Activated B cell treated with CpG ODN at 0.5 μM for 24 hours (primary cell): ENCODE measurements at regions not wholly inside any gene's neighbourhood (a gene's known extent, or its start where the extent isn't known, plus 50 kb on each side); places are given as distances from the start of the nearest gene placed in this dataset.

Source experiments
- ATAC-seq: fragments of 200-7000 bp; cut with Tn5 transposase; one replicate; pipeline ENCODE4 v1.10.0; 2021; ENCODE audit warnings: low read depth, mild to moderate bottlenecking, moderate library complexity
- CTCF ChIA-PET: fragments of 350-600 bp; sonication (Branson Sonifier 250); formaldehyde crosslinking; loops from one replicate; lab custom pipeline; 2021; ENCODE audit warnings: antibody characterized with exemption; lab: Charles Lee
- POLR2A ChIA-PET: fragments of 350-600 bp; sonication (Branson Sonifier 250); formaldehyde crosslinking; loops from one replicate; lab custom pipeline; 2021; ENCODE audit warnings: antibody characterized with exemption; lab: Charles Lee
- DNase-seq: peaks from one replicate; pipeline ENCODE4 v3.0.0; 2022
- H3K27ac Mint-ChIP-seq: one replicate; pipeline ENCODE4 v1.8.0; 2020; ENCODE audit warnings: mixed read lengths
- H3K27me3 Mint-ChIP-seq: one replicate; pipeline ENCODE4 v1.8.0; 2021; ENCODE audit warnings: mixed read lengths
- H3K36me3 Mint-ChIP-seq: one replicate; pipeline ENCODE4 v1.8.0; 2021; ENCODE audit warnings: low read depth, mixed read lengths
- H3K4me1 Mint-ChIP-seq: one replicate; pipeline ENCODE4 v1.8.0; 2021; ENCODE audit warnings: mixed read lengths
- H3K4me3 Mint-ChIP-seq: one replicate; pipeline ENCODE4 v1.8.0; 2020; ENCODE audit warnings: mild to moderate bottlenecking, mixed read lengths
- H3K9me3 Mint-ChIP-seq: one replicate; pipeline ENCODE4 v1.8.0; 2020; ENCODE audit warnings: mixed read lengths
- CTCF ChIP-seq: fragments of 200-600 bp; IDR thresholded peaks from one replicate; pipeline ENCODE4 v1.8.0; 2022; ENCODE audit warnings: antibody characterized with exemption, mild to moderate bottlenecking
- intact Hi-C: fragments of 100-400 bp; cut with micrococcal nuclease; formaldehyde crosslinking; loops from one replicate; pipeline ENCODE4 v1.15.1; 2024

DNA sequence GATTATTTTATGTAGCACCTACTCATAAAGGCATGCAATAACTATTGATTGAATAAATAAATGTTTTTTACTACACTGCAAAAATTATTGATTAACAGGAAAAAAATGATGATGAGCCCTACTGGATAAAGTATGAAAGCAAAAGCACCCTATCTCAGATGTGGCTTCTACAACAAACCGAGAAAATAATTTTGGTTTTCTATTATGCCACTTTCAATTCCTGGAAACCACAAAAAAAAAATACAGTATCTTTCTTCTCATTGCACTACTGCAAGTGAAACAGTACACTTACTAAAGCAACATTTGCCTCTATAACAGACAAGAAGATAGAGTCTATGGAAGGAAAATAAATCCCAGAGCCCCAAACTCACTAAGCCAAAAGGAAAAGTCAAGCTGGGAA lies 1882.4 kb downstream of the NCAM2 start:
- DNase-seq (no peak), ATAC-seq (no peak)
- ChIA-PET CTCF (no interaction called here), POLR2A (no interaction called here)
- intact Hi-C loops = no loop called here
- Mint-ChIP-seq H3K36me3 (no peaks in the 10 kb centered on the region), H3K4me3 (no peak overlapping the region), H3K4me1 (no peaks in the 10 kb centered on the region), H3K27ac (no peak overlapping the region), H3K9me3 (peaks cover 3% of the 10 kb centered on the region), H3K27me3 (no peaks in the 10 kb centered on the region)
- no peak for TF ChIP-seq CTCF

DNA sequence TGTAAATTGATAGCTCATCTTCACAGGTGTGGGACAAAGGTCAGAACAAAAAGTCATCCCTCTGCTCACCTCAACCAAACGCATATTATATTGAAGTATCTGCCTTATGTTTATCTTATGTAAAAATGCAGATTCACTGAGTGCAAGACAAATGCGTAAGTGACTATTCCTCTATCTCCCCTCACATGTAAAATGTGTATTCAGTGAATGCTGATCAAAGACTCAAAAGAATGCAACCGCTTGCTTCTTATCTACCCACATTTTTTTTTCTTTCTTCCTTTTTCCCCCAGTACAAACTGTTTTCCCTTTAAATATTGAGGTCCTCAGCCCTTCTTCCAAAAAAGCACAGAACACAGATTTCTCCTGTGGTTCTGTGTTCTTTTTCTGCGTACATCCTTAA lies 1882.9 kb downstream of the NCAM2 start:
- POLR2A ChIA-PET = no interaction called here
- H3K4me3 Mint-ChIP-seq = no peak overlapping the region
- H3K27ac Mint-ChIP-seq = no peak overlapping the region
- DNase-seq = no peak
- no peak for TF ChIP-seq CTCF
- intact Hi-C loops = no loop called here
- CTCF ChIA-PET = no interaction called here
- no peaks in the 10 kb centered on the region for H3K4me1 Mint-ChIP-seq
- no peaks in the 10 kb centered on the region for H3K36me3 Mint-ChIP-seq
- H3K9me3 Mint-ChIP-seq = peaks cover 3% of the 10 kb centered on the region
- H3K27me3 Mint-ChIP-seq = no peaks in the 10 kb centered on the region
- no peak for ATAC-seq

GRCh38 chr21:22885079-22885478 lies 1886.9 kb downstream of the NCAM2 start:
- ChIA-PET CTCF (no interaction called here), POLR2A (no interaction called here)
- no peak overlapping the region for H3K4me3 Mint-ChIP-seq
- peaks cover 3% of the 10 kb centered on the region for H3K9me3 Mint-ChIP-seq
- H3K27ac Mint-ChIP-seq = no peak overlapping the region
- no peak for TF ChIP-seq CTCF
- no peaks in the 10 kb centered on the region for H3K27me3 Mint-ChIP-seq
- no peak for ATAC-seq
- no peaks in the 10 kb centered on the region for H3K36me3 Mint-ChIP-seq
- H3K4me1 Mint-ChIP-seq = no peaks in the 10 kb centered on the region
- intact Hi-C loops = no loop called here
- DNase-seq = no peak

DNA sequence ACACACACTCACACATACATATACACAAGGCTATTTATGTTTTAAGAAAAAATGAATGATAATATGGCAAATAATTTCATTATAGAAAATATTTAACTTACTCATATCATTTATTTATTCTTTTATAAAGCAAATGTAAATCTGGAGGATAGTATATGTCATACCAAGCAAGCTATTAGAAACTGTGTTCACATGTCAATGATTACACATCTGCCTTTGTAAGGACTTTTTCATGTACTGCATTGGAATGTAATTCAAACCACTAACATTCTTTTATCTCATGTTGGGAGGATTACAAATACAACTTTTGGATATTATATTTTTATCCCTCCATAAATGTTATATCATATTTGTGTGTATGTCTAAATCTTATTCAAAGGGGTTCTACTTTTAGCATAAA lies 1887.4 kb downstream of the NCAM2 start:
- POLR2A ChIA-PET = no interaction called here

DNA sequence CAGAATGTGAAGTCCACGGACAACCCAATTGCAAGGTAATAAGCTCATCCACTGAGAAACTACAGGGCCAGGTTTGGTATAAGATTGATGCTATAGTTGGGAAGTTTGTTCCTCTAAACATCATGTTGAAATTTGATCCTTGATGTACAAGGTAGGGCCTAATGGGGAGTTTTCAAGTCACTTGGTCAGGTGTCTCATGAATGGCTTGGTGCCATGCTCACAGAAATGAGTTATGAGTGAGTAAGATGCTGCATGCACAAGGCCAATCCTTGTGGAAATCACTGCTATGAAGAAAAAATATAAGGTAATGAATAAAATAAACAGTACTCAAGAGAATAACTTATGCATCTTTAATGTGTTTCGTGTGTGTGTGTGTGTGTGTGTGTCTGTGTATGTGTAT lies 1891.2 kb downstream of the NCAM2 start:
- H3K9me3 Mint-ChIP-seq = no peaks in the 10 kb centered on the region
- H3K27ac Mint-ChIP-seq = no peak overlapping the region
- CTCF ChIA-PET = no interaction called here
- no peaks in the 10 kb centered on the region for H3K27me3 Mint-ChIP-seq
- POLR2A ChIA-PET = no interaction called here
- ATAC-seq = no peak
- intact Hi-C loops = no loop called here
- no peaks in the 10 kb centered on the region for H3K4me1 Mint-ChIP-seq
- no peak for TF ChIP-seq CTCF
- H3K4me3 Mint-ChIP-seq = no peak overlapping the region
- no peak for DNase-seq
- no peaks in the 10 kb centered on the region for H3K36me3 Mint-ChIP-seq

More for the DNA sequence above, 1887.4 kb downstream of the NCAM2 start:
- Mint-ChIP-seq H3K4me3 (no peak overlapping the region), H3K27me3 (no peaks in the 10 kb centered on the region), H3K27ac (no peak overlapping the region), H3K4me1 (no peaks in the 10 kb centered on the region), H3K9me3 (peaks cover 3% of the 10 kb centered on the region), H3K36me3 (no peaks in the 10 kb centered on the region)
- no peak for TF ChIP-seq CTCF
- CTCF ChIA-PET = no interaction called here
- no peak for DNase-seq
- intact Hi-C loops = no loop called here
- no peak for ATAC-seq
